Astrocyte of the cerebellum (primary cell): ENCODE measurements at regions not wholly inside any gene's neighbourhood (a gene's known extent, or its start where the extent isn't known, plus 50 kb on each side); places are given as distances from the start of the nearest gene placed in this dataset.

Experiments used
- DNase-seq: peaks from one replicate; pipeline ENCODE4 v3.0.0-alpha.2; 2011; ENCODE audit warnings: low read depth
- H3K4me3 ChIP-seq: 2 replicates; pipeline ENCODE4 v1.5.1; 2011; ENCODE audit warnings: mild to moderate bottlenecking, low read depth, low read length, moderate library complexity
- CTCF ChIP-seq: IDR thresholded peaks from 2 replicates; pipeline ENCODE4 v1.5.1; 2012; ENCODE audit warnings: low read length, low read depth, moderate library complexity, mild to moderate bottlenecking; ENCODE audit errors: missing control alignments
- in situ Hi-C: cut with HindIII; loops from 2 replicates; pipeline ENCODE4 v1.10.0; 2017; ENCODE audit warnings: low sequenced_read_pairs

GRCh38 chr3:159534496-159534895 lies 454.1 kb upstream of the IL12A start:
- TF ChIP-seq CTCF: no peak
- DNase-seq: no peak
- in situ Hi-C loops: no loop called here
- H3K4me3 ChIP-seq: no peak overlapping the region

DNA sequence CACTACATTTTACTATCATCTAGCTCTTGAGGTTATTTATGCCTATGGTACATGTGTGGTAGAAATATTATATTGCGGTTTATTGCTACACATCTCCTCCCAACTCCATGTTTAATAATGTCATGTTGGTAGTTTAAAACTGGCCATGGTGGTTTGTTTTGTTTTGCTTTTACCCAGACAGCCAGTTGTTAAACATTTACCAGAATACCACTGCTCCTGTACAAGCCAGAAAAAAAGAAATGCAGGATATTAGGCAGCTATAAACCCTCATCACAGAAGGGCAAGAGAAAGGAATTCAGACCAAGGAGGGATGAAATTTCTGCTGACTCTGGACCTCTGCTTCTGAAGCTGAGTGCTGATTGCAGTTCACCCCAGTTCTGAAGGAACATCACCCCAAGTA lies 451.8 kb upstream of the IL12A start:
- DNase-seq: no peak
- no peak overlapping the region for H3K4me3 ChIP-seq
- in situ Hi-C loops: no loop called here
- TF ChIP-seq CTCF: no peak

- no peak for TF ChIP-seq CTCF
- no peak overlapping the region for H3K4me3 ChIP-seq
- DNase-seq: no peak
- in situ Hi-C loops: no loop called here
These were observed 450.1 kb upstream of the IL12A start for GRCh38 chr3:159538507-159538906.

DNA sequence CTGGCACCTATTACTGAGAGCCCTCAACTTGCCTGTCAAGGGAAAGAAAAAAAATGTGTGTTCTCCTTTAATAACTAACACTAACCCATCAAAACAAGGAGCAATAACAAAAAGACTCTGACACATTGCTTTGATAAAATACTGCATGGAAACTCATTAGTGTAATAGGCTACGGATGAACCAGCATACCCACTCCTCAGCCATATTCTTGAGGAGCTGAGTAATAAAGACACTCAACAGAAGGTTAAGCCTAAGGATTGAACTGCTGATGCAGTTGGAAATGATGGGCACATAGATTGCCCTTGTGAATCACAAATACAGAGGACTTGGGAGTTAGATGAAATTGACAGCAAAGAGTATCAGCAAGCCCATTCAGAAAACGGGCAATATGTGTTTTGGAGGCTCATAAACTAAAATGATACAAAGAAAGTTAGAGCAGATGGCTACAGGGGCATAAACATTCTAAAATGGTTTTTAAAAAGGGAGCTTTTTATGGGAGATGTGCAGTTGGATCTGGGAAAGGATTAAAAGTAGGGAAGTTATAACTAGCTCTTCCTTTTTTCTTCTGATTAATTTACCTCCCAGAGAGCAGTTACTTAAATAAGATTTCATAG lies 447.6 kb upstream of the IL12A start:
- in situ Hi-C loops: no loop called here
- no peak for DNase-seq
- no peak overlapping the region for H3K4me3 ChIP-seq
- TF ChIP-seq CTCF: no peak

DNA sequence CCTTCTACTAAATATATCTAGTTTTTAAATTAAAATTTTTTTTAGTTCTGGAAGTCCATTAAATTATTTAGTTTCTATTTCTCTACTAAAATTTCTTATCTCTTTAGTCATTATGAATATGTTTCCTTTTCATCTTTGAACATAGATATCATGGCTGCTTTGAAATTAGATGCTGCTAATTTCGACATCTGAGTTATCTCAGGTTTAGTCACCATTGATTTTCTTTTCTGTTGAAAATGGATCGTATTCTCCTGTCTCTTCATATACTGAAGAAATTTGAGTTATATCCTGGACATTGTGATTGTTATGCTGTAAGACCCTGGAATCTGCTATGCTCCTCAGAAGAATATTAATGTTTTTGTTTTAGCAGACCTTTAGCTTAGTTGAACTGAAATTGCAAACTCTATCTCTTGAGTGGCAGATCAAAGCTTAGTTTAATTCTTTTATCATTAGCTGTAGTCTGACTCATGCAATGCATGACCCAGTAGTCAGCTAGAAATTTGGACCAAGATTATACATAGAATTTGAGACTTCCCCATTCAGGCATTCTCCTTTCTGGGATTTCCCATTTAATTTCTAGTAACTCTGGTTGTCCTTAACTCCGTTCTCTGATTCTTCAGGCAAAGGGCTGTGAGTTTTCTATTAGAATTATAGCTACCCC lies 439.8 kb upstream of the IL12A start:
- TF ChIP-seq CTCF: no peak
- no peak overlapping the region for H3K4me3 ChIP-seq
- in situ Hi-C loops: no loop called here
- no peak for DNase-seq

- DNase-seq: no peak
- in situ Hi-C loops: no loop called here
- H3K4me3 ChIP-seq: no peak overlapping the region
- no peak for TF ChIP-seq CTCF
These were observed 433.4 kb upstream of the IL12A start for GRCh38 chr3:159555205-159555604.
